ENCODE measurements at regions not wholly inside any gene's neighbourhood (a gene's known extent, or its start where the extent isn't known, plus 50 kb on each side); places are given as distances from the start of the nearest gene placed in this dataset.

GRCh38 chr22:49577168-49578060, 250.3 kb downstream of the BRD1 start:
- ChIA-PET POLR2A (no interaction called here), CTCF (no interaction called here)
- no TSS peak for BruUV-seq (replicated peaks)
- Histone ChIP-seq H3K27ac (ENCODE audit: low read length) (no peak overlapping the region), H3K27me3 (ENCODE audit: control insufficient read depth, insufficient read depth, low read length) (no peaks in the 10 kb centered on the region), H3K9me3 (ENCODE audit: control insufficient read depth, insufficient read depth, low read depth, low read length) (no peaks in the 10 kb centered on the region), H3K4me3 (ENCODE audit: low read depth in 2 of 2, low read length in 2 of 2) (no peak overlapping the region), H3K4me1 (ENCODE audit: control insufficient read depth, insufficient read depth, low read length) (no peaks in the 10 kb centered on the region), H3K36me3 (ENCODE audit: control insufficient read depth, insufficient read depth, low read length) (no peaks in the 10 kb centered on the region)
- DNase-seq (ENCODE audit: low read depth, low spot score) (no peak), ATAC-seq (no peak)
- TF ChIP-seq POLR2AphosphoS5 (IDR thresholded peaks at IDR 0.05; ENCODE audit: low read depth, low read length): no peak
- no peak for TF ChIP-seq SIN3A (IDR thresholded peaks at IDR 0.05; ENCODE audit: borderline replicate concordance, insufficient read depth, low read depth, low read length)
- TF ChIP-seq TCF7L2 (IDR thresholded peaks at IDR 0.05; ENCODE audit: low read depth, low read length): no peak
- TF ChIP-seq CTCF (IDR thresholded peaks at IDR 0.05): no peak
- TF ChIP-seq REST (IDR thresholded peaks at IDR 0.05; ENCODE audit: insufficient read depth in 1 of 2, low read depth in 2 of 2, low read length in 1 of 2): no peak
- in situ Hi-C loops (cut with HindIII; ENCODE audit: low pct_unique_long_range_greater_than_20kb, low sequenced_read_pairs) (no loop called here), intact Hi-C loops (cut with micrococcal nuclease; ENCODE audit: unreplicated experiment) (no loop called here)

GRCh38 chr22:49576241-49577141, 251.2 kb downstream of the BRD1 start:
- no peak for DNase-seq (ENCODE audit: low read depth, low spot score)
- H3K27me3 ChIP-seq (ENCODE audit: control insufficient read depth, insufficient read depth, low read length): no peaks in the 10 kb centered on the region
- ChIA-PET POLR2A (no interaction called here), CTCF (no interaction called here)
- H3K4me3 ChIP-seq (ENCODE audit: low read depth in 2 of 2, low read length in 2 of 2): no peak overlapping the region
- no peak for ATAC-seq
- no peak for TF ChIP-seq TCF7L2 (IDR thresholded peaks at IDR 0.05; ENCODE audit: low read depth, low read length)
- TF ChIP-seq CTCF (IDR thresholded peaks at IDR 0.05): no peak
- no peak for TF ChIP-seq POLR2AphosphoS5 (IDR thresholded peaks at IDR 0.05; ENCODE audit: low read depth, low read length)
- TF ChIP-seq REST (IDR thresholded peaks at IDR 0.05; ENCODE audit: insufficient read depth in 1 of 2, low read depth in 2 of 2, low read length in 1 of 2): no peak
- no peak for TF ChIP-seq SIN3A (IDR thresholded peaks at IDR 0.05; ENCODE audit: borderline replicate concordance, insufficient read depth, low read depth, low read length)
- intact Hi-C loops (cut with micrococcal nuclease; ENCODE audit: unreplicated experiment) (no loop called here), in situ Hi-C loops (cut with HindIII; ENCODE audit: low pct_unique_long_range_greater_than_20kb, low sequenced_read_pairs) (no loop called here)
- no peaks in the 10 kb centered on the region for H3K36me3 ChIP-seq (ENCODE audit: control insufficient read depth, insufficient read depth, low read length)
- H3K4me1 ChIP-seq (ENCODE audit: control insufficient read depth, insufficient read depth, low read length): no peaks in the 10 kb centered on the region
- no TSS peak for BruUV-seq (replicated peaks)
- H3K9me3 ChIP-seq (ENCODE audit: control insufficient read depth, insufficient read depth, low read depth, low read length): no peaks in the 10 kb centered on the region
- no peak overlapping the region for H3K27ac ChIP-seq (ENCODE audit: low read length)

Data from Panc1 (cell line).